HEK293 (cell line): ENCODE measurements at regions not wholly inside any gene's neighbourhood (a gene's known extent, or its start where the extent isn't known, plus 50 kb on each side); places are given as distances from the start of the nearest gene placed in this dataset.

ENCODE experiments used
- CTCF ChIA-PET: fragments of 350-600 bp; formaldehyde crosslinking; extraction: SDS; loops from one replicate; lab custom pipeline; 2021; ENCODE audit warnings: antibody characterized with exemption; lab: Yijun Ruan, JAX
- POLR2A ChIA-PET: fragments of 300-600 bp; formaldehyde crosslinking; extraction: SDS; loops from one replicate; lab custom pipeline; 2020; ENCODE audit warnings: antibody characterized with exemption, inconsistent platforms; lab: Yijun Ruan, JAX
- H3K27ac ChIP-seq: fragments of 200-500 bp; sonication (Bioruptor generic); 2 replicates; pipeline ENCODE4 v1.5.1; 2014; ENCODE audit warnings: low read depth, low read length, control low read depth, inconsistent platforms; ENCODE audit errors: extremely low read depth
- H3K36me3 ChIP-seq, 2 experiments: fragments of 200-500 bp in 1 of 2; sonication (Bioruptor generic) in 1 of 2; 1 replicate in 1 of 2; 2 replicates in 1 of 2; pipeline ENCODE4 v1.5.1; 2014 to 2017; ENCODE audit warnings: inconsistent platforms in 2 of 2, low read length in 2 of 2; ENCODE audit not compliant: control insufficient read depth in 2 of 2, insufficient read depth in 1 of 2
- H3K4me1 ChIP-seq: fragments of 200-500 bp; sonication (Bioruptor generic); 2 replicates; pipeline ENCODE4 v1.5.1; 2014; ENCODE audit warnings: mild to moderate bottlenecking, low read length, inconsistent platforms; ENCODE audit not compliant: control insufficient read depth, insufficient read depth
- H3K4me3 ChIP-seq: 2 replicates; pipeline ENCODE4 v1.5.1; 2011; ENCODE audit warnings: low read depth, mild to moderate bottlenecking, control low read depth, low read length, moderate library complexity
- H3K9me3 ChIP-seq: fragments of 200-500 bp; sonication (Bioruptor generic); 2 replicates; pipeline ENCODE4 v1.5.1; 2014; ENCODE audit warnings: low read depth, low read length, inconsistent platforms; ENCODE audit not compliant: control insufficient read depth, insufficient read depth
- BCL11A ChIP-seq: fragments of 450-650 bp; formaldehyde crosslinking; IDR thresholded peaks from 2 replicates; pipeline ENCODE4 v1.5.1; 2016; ENCODE audit warnings: low read depth, missing biosample characterization, missing genetic modification characterization
- KLF7 ChIP-seq: fragments of 450-650 bp; formaldehyde crosslinking; IDR thresholded peaks from 2 replicates; pipeline ENCODE4 v1.5.1; 2016; ENCODE audit warnings: missing biosample characterization, missing genetic modification characterization, borderline replicate concordance
- KLF8 ChIP-seq: fragments of 450-650 bp; formaldehyde crosslinking; IDR thresholded peaks from 2 replicates; pipeline ENCODE4 v1.5.1; 2016; ENCODE audit warnings: missing biosample characterization, missing genetic modification characterization
- ZBTB48 ChIP-seq: fragments of 450-650 bp; formaldehyde crosslinking; IDR thresholded peaks from 2 replicates; pipeline ENCODE4 v1.5.1; 2016; ENCODE audit warnings: missing biosample characterization, missing genetic modification characterization
- ZNF10 ChIP-seq: fragments of 450-650 bp; formaldehyde crosslinking; IDR thresholded peaks from 2 replicates; pipeline ENCODE4 v1.5.1; 2017; ENCODE audit warnings: missing biosample characterization, missing genetic modification characterization
- ZNF157 ChIP-seq: fragments of 450-650 bp; formaldehyde crosslinking; IDR thresholded peaks from 2 replicates; pipeline ENCODE4 v1.5.1; 2016; ENCODE audit warnings: missing biosample characterization, missing genetic modification characterization
- ZNF174 ChIP-seq: fragments of 450-650 bp; formaldehyde crosslinking; IDR thresholded peaks from 2 replicates; pipeline ENCODE4 v1.5.0; 2017; ENCODE audit warnings: missing biosample characterization, mild to moderate bottlenecking, missing genetic modification characterization
- ZNF202 ChIP-seq: fragments of 450-650 bp; formaldehyde crosslinking; IDR thresholded peaks from 2 replicates; pipeline ENCODE4 v1.5.1; 2016; ENCODE audit warnings: missing biosample characterization, missing genetic modification characterization, borderline replicate concordance
- ZNF248 ChIP-seq: fragments of 450-650 bp; formaldehyde crosslinking; IDR thresholded peaks from 2 replicates; pipeline ENCODE4 v1.5.1; 2017; ENCODE audit warnings: missing biosample characterization, missing genetic modification characterization
- ZNF324 ChIP-seq: fragments of 450-650 bp; formaldehyde crosslinking; IDR thresholded peaks from 2 replicates; pipeline ENCODE4 v1.5.1; 2016; ENCODE audit warnings: missing biosample characterization, missing genetic modification characterization
- ZNF335 ChIP-seq: fragments of 450-650 bp; formaldehyde crosslinking; conservative IDR thresholded peaks from 2 replicates; pipeline ENCODE4 v1.5.1; 2016; ENCODE audit warnings: missing biosample characterization, missing genetic modification characterization
- ZNF394 ChIP-seq: fragments of 450-650 bp; formaldehyde crosslinking; IDR thresholded peaks from 2 replicates; pipeline ENCODE4 v1.5.1; 2016; ENCODE audit warnings: missing biosample characterization, missing genetic modification characterization, mild to moderate bottlenecking, moderate library complexity, borderline replicate concordance
- ZNF529 ChIP-seq: fragments of 450-650 bp; formaldehyde crosslinking; IDR thresholded peaks from 2 replicates; pipeline ENCODE4 v1.5.1; 2017; ENCODE audit warnings: missing genetic modification characterization, missing biosample characterization; ENCODE audit not compliant: insufficient replicate concordance
- ZNF549 ChIP-seq: fragments of 450-650 bp; IDR thresholded peaks from 2 replicates; pipeline ENCODE4 v1.5.1; 2018; ENCODE audit warnings: missing biosample characterization, missing genetic modification characterization, mild to moderate bottlenecking, inconsistent platforms, moderate library complexity
- ZNF610 ChIP-seq: fragments of 450-650 bp; formaldehyde crosslinking; IDR thresholded peaks from 2 replicates; pipeline ENCODE4 v1.5.1; 2016; ENCODE audit warnings: missing biosample characterization, missing genetic modification characterization, borderline replicate concordance
- ZSCAN16 ChIP-seq: fragments of 450-650 bp; formaldehyde crosslinking; IDR thresholded peaks from 2 replicates; pipeline ENCODE4 v1.5.1; 2016; ENCODE audit warnings: missing biosample characterization, missing genetic modification characterization
- ZXDB ChIP-seq: fragments of 450-650 bp; formaldehyde crosslinking; IDR thresholded peaks from 2 replicates; pipeline ENCODE4 v1.5.1; 2016; ENCODE audit warnings: missing biosample characterization, missing genetic modification characterization
- TF ChIP-seq, protein P1 (sequence below): fragments of 450-650 bp; formaldehyde crosslinking; IDR thresholded peaks from 2 replicates; pipeline ENCODE4 v1.5.1; 2017; ENCODE audit warnings: missing biosample characterization, missing genetic modification characterization
- TF ChIP-seq, protein P2 (sequence below): fragments of 450-650 bp; formaldehyde crosslinking; optimal IDR thresholded peaks from 2 replicates; pipeline ENCODE3; 2016; ENCODE audit warnings: missing biosample characterization, mild to moderate bottlenecking, missing genetic modification characterization
- TF ChIP-seq, protein P3 (sequence below): fragments of 450-650 bp; formaldehyde crosslinking; IDR thresholded peaks from 2 replicates; pipeline ENCODE4 v1.5.1; 2016; ENCODE audit warnings: missing biosample characterization, missing genetic modification characterization
- TF ChIP-seq, protein P4 (sequence below): fragments of 450-650 bp; formaldehyde crosslinking; conservative IDR thresholded peaks from 2 replicates; pipeline ENCODE4 v1.5.1; 2016; ENCODE audit warnings: low read depth, missing biosample characterization, missing genetic modification characterization
- TF ChIP-seq, protein P5 (sequence below): fragments of 450-650 bp; formaldehyde crosslinking; IDR thresholded peaks from 2 replicates; pipeline ENCODE4 v1.5.1; 2016; ENCODE audit warnings: missing biosample characterization, missing genetic modification characterization

DNA sequence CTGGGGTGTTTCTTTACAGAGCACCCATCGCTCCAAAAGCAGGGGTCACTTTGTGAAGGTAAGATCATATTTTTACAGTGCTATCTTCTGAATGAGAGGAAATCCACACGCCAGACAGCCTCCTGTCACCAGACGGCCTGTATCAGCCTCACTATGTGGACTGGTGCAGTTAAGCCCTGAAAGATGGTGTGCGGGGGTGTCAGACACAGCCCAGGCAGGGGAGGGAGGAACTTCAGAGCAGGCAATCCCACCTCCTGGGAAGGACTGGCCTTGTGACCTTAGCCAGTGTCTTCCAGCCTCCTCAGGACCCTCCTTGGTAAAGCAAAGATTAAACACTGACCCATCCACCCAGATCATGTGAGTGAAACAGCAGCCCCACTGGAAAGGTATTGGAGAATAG is 249.4 kb upstream of the CTAGE1 start:
- CTCF ChIA-PET = no interaction called here
- TF ChIP-seq ZNF174 (tag by site-specific recombination) (no peak), ZNF202 (tag by site-specific recombination) (no peak), BCL11A (tag by site-specific recombination) (no peak), KLF7 (no peak), ZSCAN16 (no peak), ZBTB48 (tag by site-specific recombination) (no peak), KLF8 (tag by site-specific recombination) (no peak), ZXDB (no peak), ZNF394 (tag by site-specific recombination) (no peak), ZNF157 (no peak), ZNF610 (no peak), ZNF549 (tag by site-specific recombination) (no peak), ZNF10 (tag by site-specific recombination) (no peak), ZNF529 (tag by site-specific recombination) (no peak)
- TF ChIP-seq, protein P1, sequence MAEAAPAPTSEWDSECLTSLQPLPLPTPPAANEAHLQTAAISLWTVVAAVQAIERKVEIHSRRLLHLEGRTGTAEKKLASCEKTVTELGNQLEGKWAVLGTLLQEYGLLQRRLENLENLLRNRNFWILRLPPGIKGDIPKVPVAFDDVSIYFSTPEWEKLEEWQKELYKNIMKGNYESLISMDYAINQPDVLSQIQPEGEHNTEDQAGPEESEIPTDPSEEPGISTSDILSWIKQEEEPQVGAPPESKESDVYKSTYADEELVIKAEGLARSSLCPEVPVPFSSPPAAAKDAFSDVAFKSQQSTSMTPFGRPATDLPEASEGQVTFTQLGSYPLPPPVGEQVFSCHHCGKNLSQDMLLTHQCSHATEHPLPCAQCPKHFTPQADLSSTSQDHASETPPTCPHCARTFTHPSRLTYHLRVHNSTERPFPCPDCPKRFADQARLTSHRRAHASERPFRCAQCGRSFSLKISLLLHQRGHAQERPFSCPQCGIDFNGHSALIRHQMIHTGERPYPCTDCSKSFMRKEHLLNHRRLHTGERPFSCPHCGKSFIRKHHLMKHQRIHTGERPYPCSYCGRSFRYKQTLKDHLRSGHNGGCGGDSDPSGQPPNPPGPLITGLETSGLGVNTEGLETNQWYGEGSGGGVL (tag by site-specific recombination) = no peak
- TF ChIP-seq, protein P2, sequence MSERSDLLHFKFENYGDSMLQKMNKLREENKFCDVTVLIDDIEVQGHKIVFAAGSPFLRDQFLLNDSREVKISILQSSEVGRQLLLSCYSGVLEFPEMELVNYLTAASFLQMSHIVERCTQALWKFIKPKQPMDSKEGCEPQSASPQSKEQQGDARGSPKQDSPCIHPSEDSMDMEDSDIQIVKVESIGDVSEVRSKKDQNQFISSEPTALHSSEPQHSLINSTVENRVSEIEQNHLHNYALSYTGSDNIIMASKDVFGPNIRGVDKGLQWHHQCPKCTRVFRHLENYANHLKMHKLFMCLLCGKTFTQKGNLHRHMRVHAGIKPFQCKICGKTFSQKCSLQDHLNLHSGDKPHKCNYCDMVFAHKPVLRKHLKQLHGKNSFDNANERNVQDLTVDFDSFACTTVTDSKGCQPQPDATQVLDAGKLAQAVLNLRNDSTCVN (tag by site-specific recombination) = no peak
- TF ChIP-seq, protein P3, sequence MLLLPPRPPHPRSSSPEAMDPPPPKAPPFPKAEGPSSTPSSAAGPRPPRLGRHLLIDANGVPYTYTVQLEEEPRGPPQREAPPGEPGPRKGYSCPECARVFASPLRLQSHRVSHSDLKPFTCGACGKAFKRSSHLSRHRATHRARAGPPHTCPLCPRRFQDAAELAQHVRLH = no peak
- Histone ChIP-seq H3K27ac (no peak overlapping the region), H3K4me1 (no peaks in the 10 kb centered on the region), H3K36me3 (no peaks in the 10 kb centered on the region), H3K9me3 (no peaks in the 10 kb centered on the region; the same call in 1 of the 2 replicates), H3K4me3 (no peak overlapping the region)
- POLR2A ChIA-PET = no interaction called here

DNA sequence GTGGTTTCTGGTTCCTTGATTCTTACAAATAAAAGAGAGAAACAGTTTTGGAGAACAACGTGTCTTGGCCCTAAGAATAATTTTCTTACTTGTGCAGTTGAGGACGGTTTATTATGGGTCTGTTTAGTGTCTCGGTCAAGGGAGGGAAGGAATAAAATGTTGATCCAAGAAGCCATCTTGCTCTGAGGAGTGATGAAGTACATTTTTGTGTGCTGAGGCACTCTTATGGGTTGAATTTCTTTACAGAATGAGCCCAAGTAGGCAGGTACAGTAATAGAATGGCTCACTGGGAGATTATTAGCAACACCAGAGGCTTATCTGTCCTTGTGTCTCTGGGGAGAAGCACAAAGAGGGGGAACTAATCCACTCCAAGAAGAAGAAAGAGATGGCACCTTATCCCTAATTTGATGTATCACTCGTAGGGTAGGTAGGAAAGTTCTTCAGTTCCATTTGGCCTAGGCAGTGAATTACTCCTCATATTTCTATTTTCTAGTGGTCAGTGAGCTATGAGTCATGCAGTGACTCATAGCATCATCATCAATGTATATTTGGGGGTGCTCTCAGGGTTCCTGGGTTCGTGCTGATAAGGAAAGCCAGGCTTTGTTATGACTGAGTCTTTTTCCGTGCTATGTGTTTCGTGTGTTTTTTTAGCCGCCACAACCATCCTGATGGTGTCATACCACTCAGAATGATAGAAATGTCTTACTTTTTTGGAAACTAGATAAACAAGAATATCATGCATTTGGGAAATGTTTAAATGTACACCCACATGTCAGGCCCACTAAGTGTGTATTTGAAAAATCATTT is 250.1 kb upstream of the CTAGE1 start:
- no peaks in the 10 kb centered on the region for H3K36me3 ChIP-seq
- ChIA-PET POLR2A (no interaction called here), CTCF (interaction anchor here (0.6 kb wide), 3 partner anchors 15 to 44 kb away, joined by 3 to 4 read pairs (median 3); no protein-coding TSS in a partner anchor)
- TF ChIP-seq ZNF248 (tag by site-specific recombination) = 0 out of 2 replicates have a peak, but pooled peaks have one; percentile 56
- TF ChIP-seq ZNF335 = peak; percentile 36; the same call in 1 of the 2 replicates
- 0 out of 2 replicates have a peak, but pooled peaks have one; percentile 24 for TF ChIP-seq ZNF324 (tag by site-specific recombination)
- TF ChIP-seq, protein P4, sequence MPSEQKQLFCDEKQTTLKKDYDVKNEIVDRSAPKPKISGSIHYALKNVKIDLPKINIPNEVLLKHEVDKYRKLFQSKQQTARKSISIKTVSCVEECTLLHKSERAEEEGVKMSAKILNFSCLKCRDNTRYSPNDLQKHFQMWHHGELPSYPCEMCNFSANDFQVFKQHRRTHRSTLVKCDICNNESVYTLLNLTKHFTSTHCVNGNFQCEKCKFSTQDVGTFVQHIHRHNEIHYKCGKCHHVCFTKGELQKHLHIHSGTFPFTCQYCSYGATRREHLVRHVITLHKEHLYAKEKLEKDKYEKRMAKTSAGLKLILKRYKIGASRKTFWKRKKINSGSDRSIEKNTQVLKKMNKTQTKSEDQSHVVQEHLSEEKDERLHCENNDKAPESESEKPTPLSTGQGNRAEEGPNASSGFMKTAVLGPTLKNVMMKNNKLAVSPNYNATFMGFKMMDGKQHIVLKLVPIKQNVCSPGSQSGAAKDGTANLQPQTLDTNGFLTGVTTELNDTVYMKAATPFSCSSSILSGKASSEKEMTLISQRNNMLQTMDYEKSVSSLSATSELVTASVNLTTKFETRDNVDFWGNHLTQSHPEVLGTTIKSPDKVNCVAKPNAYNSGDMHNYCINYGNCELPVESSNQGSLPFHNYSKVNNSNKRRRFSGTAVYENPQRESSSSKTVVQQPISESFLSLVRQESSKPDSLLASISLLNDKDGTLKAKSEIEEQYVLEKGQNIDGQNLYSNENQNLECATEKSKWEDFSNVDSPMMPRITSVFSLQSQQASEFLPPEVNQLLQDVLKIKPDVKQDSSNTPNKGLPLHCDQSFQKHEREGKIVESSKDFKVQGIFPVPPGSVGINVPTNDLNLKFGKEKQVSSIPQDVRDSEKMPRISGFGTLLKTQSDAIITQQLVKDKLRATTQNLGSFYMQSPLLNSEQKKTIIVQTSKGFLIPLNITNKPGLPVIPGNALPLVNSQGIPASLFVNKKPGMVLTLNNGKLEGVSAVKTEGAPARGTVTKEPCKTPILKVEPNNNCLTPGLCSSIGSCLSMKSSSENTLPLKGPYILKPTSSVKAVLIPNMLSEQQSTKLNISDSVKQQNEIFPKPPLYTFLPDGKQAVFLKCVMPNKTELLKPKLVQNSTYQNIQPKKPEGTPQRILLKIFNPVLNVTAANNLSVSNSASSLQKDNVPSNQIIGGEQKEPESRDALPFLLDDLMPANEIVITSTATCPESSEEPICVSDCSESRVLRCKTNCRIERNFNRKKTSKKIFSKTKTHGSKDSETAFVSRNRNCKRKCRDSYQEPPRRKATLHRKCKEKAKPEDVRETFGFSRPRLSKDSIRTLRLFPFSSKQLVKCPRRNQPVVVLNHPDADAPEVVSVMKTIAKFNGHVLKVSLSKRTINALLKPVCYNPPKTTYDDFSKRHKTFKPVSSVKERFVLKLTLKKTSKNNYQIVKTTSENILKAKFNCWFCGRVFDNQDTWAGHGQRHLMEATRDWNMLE (tag by site-specific recombination) = 0 out of 2 replicates have a peak, but pooled peaks have one; percentile 29
- no peak for TF ChIP-seq ZNF394 (tag by site-specific recombination)
- TF ChIP-seq, protein P5, sequence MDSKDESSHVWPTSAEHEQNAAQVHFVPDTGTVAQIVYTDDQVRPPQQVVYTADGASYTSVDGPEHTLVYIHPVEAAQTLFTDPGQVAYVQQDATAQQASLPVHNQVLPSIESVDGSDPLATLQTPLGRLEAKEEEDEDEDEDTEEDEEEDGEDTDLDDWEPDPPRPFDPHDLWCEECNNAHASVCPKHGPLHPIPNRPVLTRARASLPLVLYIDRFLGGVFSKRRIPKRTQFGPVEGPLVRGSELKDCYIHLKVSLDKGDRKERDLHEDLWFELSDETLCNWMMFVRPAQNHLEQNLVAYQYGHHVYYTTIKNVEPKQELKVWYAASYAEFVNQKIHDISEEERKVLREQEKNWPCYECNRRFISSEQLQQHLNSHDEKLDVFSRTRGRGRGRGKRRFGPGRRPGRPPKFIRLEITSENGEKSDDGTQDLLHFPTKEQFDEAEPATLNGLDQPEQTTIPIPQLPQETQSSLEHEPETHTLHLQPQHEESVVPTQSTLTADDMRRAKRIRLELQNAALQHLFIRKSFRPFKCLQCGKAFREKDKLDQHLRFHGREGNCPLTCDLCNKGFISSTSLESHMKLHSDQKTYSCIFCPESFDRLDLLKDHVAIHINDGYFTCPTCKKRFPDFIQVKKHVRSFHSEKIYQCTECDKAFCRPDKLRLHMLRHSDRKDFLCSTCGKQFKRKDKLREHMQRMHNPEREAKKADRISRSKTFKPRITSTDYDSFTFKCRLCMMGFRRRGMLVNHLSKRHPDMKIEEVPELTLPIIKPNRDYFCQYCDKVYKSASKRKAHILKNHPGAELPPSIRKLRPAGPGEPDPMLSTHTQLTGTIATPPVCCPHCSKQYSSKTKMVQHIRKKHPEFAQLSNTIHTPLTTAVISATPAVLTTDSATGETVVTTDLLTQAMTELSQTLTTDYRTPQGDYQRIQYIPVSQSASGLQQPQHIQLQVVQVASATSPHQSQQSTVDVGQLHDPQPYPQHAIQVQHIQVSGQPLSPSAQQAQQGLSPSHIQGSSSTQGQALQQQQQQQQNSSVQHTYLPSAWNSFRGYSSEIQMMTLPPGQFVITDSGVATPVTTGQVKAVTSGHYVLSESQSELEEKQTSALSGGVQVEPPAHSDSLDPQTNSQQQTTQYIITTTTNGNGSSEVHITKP = peak; percentile 28; the same call in 1 of the 2 replicates

More for the DNA sequence above, 250.1 kb upstream of the CTAGE1 start:
- Histone ChIP-seq H3K27ac (no peak overlapping the region), H3K9me3 (no peaks in the 10 kb centered on the region; the same call in 1 of the 2 replicates), H3K4me3 (no peak overlapping the region), H3K4me1 (no peaks in the 10 kb centered on the region)
